ENCODE measurements at regions not wholly inside any gene's neighbourhood (a gene's known extent, or its start where the extent isn't known, plus 50 kb on each side); places are given as distances from the start of the nearest gene placed in this dataset.

GRCh38 chr18:45409971-45410370 lies 205.3 kb upstream of the SLC14A2 start:
- H3K4me3 ChIP-seq = no peak overlapping the region
- peaks cover 8 to 9% of the 10 kb centered on the region in 2 donors for H3K4me1 ChIP-seq
- H3K27ac ChIP-seq = no peak overlapping the region
- H3K36me3 ChIP-seq = no peaks in the 10 kb centered on the region
- DNase-seq = no peak
- ATAC-seq = no peak
- no peak for TF ChIP-seq POLR2A (IDR thresholded peaks at IDR 0.05)
- in situ Hi-C loops (cut with MboI; ENCODE audit: low sequenced_read_pairs in 4 of 4) = loop anchor here in 1 of 4 donors (25.0 kb wide), 1 partner anchor 1623 kb away; no protein-coding TSS in a partner anchor
- intact Hi-C loops (cut with DNase I; ENCODE audit: low total_unique reads) = no loop called here
- H3K27me3 ChIP-seq = no peaks in the 10 kb centered on the region
- no peaks in the 10 kb centered on the region for H3K9me3 ChIP-seq

- Histone ChIP-seq H3K4me1 (peaks cover 8 to 9% of the 10 kb centered on the region in 2 donors), H3K27ac (no peak overlapping the region), H3K36me3 (no peaks in the 10 kb centered on the region), H3K27me3 (no peaks in the 10 kb centered on the region), H3K4me3 (no peak overlapping the region), H3K9me3 (no peaks in the 10 kb centered on the region)
- DNase-seq (no peak), ATAC-seq (no peak)
- intact Hi-C loops (cut with DNase I; ENCODE audit: low total_unique reads) (no loop called here), in situ Hi-C loops (cut with MboI; ENCODE audit: low sequenced_read_pairs in 4 of 4) (loop anchor here in 1 of 4 donors (25.0 kb wide), 1 partner anchor 1625 kb away; no protein-coding TSS in a partner anchor)
- no peak for TF ChIP-seq POLR2A (IDR thresholded peaks at IDR 0.05)
- no peak for TF ChIP-seq CTCF (IDR thresholded peaks at IDR 0.05 in 4 of 5, conservative IDR thresholded peaks at IDR 0.05 in 1 of 5)
Measured at GRCh38 chr18:45412577-45412976, 202.7 kb upstream of the SLC14A2 start.

DNA sequence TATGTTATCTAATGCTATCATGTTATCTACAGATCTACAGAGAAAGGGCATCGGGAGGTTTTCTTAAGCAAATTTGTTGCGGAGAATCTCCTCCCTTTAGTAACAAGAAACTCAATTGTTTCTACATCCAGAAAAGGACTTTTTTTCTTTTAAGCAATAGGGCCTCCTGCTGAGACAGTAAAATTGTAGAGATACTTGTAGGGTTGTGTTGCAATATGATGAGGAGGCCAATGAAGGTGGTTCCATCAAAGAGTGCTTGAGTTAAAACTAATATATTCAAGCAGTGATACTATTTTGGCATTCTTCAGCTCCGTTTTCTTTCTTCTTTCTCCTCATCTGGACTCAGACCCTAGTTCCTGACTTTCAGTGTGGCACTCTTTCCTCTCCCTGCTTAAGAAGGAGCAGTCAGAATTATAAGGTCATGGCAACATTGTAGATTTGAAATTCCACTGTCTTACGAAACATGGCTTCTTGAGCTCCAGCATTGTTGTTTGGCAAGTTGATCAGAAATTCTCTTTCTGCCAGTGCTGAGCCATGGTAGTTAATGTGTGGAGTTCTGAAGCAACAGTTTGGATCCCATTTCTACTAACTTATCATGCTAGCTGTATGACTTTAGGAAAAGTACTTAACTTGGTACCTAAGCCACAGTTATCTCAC lies 202.0 kb upstream of the SLC14A2 start:
- H3K9me3 ChIP-seq = no peaks in the 10 kb centered on the region
- no peaks in the 10 kb centered on the region for H3K27me3 ChIP-seq
- peaks cover 8 to 9% of the 10 kb centered on the region in 2 donors for H3K4me1 ChIP-seq
- no peak overlapping the region for H3K4me3 ChIP-seq
- H3K27ac ChIP-seq = no peak overlapping the region
- in situ Hi-C loops (cut with MboI; ENCODE audit: low sequenced_read_pairs in 4 of 4) (loop anchor here in 1 of 4 donors (25.0 kb wide), 1 partner anchor 1626 kb away; no protein-coding TSS in a partner anchor), intact Hi-C loops (cut with DNase I; ENCODE audit: low total_unique reads) (no loop called here)
- peak; percentile 47 to 62 for ATAC-seq
- TF ChIP-seq CTCF (IDR thresholded peaks at IDR 0.05 in 4 of 5, conservative IDR thresholded peaks at IDR 0.05 in 1 of 5) (no peak), POLR2A (IDR thresholded peaks at IDR 0.05) (no peak)
- no peaks in the 10 kb centered on the region for H3K36me3 ChIP-seq
- no peak for DNase-seq

DNA sequence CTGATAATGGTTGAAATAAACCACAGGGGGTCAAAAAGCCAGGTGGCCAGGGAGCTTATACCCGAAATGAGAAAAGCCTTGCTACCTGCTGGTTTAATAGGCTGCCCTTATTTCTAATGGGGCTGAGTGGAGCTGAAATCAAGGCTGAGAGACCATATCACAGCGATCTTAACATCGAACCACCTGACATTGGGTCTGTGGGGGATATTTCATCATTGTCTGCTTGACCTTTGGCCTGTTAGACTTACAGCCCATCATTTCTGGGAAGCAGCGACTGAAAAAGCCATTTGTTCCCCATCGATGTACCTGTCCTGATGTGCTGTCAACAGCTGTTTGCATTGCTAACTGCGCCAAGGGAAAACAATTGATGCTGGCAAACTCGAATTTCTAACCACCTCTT lies 199.7 kb upstream of the SLC14A2 start:
- intact Hi-C loops (cut with DNase I; ENCODE audit: low total_unique reads) (no loop called here), in situ Hi-C loops (cut with MboI; ENCODE audit: low sequenced_read_pairs in 4 of 4) (loop anchor here in 1 of 4 donors (25.0 kb wide), 1 partner anchor 1628 kb away; no protein-coding TSS in a partner anchor)
- H3K9me3 ChIP-seq = no peaks in the 10 kb centered on the region
- DNase-seq (no peak), ATAC-seq (no peak)
- H3K27me3 ChIP-seq = no peaks in the 10 kb centered on the region
- no peak overlapping the region for H3K27ac ChIP-seq
- no peak for TF ChIP-seq POLR2A (IDR thresholded peaks at IDR 0.05)
- TF ChIP-seq CTCF (IDR thresholded peaks at IDR 0.05 in 4 of 5, conservative IDR thresholded peaks at IDR 0.05 in 1 of 5) = no peak
- no peaks in the 10 kb centered on the region for H3K36me3 ChIP-seq
- H3K4me3 ChIP-seq = no peak overlapping the region
- peaks cover 8 to 9% of the 10 kb centered on the region in 2 donors for H3K4me1 ChIP-seq

DNA sequence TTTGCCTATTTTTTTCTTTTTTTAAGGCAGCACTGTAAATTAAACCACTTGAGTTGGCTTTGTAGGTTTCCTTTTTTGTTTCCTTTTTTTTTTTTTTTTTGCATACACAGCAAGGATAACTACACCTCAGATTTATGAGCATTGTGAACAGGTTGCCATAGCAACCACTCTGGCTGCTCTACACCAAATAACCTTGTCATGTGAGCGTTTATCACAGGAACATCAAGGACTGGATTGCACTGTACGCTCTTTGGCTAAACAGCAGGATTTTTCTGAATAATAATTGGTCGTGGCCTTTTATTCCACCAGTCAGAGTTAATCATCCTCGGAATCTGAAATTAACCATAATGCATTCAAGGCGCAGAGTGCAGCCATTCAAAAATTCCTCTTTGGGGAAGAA lies 199.1 kb upstream of the SLC14A2 start:
- in situ Hi-C loops (cut with MboI; ENCODE audit: low sequenced_read_pairs in 4 of 4) = loop anchor here in 1 of 4 donors (25.0 kb wide), 1 partner anchor 1629 kb away; no protein-coding TSS in a partner anchor

More for the DNA sequence above, 199.1 kb upstream of the SLC14A2 start:
- Histone ChIP-seq H3K27ac (no peak overlapping the region), H3K36me3 (no peaks in the 10 kb centered on the region), H3K4me1 (peaks cover 8 to 9% of the 10 kb centered on the region in 2 donors), H3K9me3 (no peaks in the 10 kb centered on the region), H3K4me3 (no peak overlapping the region), H3K27me3 (no peaks in the 10 kb centered on the region)
- no peak for DNase-seq
- no peak for TF ChIP-seq POLR2A (IDR thresholded peaks at IDR 0.05)
- TF ChIP-seq CTCF (IDR thresholded peaks at IDR 0.05 in 4 of 5, conservative IDR thresholded peaks at IDR 0.05 in 1 of 5) = no peak
- intact Hi-C loops (cut with DNase I; ENCODE audit: low total_unique reads) = no loop called here
- ATAC-seq = no peak
